ENCODE measurements at regions not wholly inside any gene's neighbourhood (a gene's known extent, or its start where the extent isn't known, plus 50 kb on each side); places are given as distances from the start of the nearest gene placed in this dataset.

GRCh38 chr10:9209105-9209798 is 1154.8 kb downstream of the GATA3 start:
- H3K4me1 Mint-ChIP-seq = peaks cover 9% of the 10 kb centered on the region
- DNase-seq (peak; percentile 85), ATAC-seq (peak; percentile 53)
- no peak overlapping the region for H3K27ac Mint-ChIP-seq
- no peaks in the 10 kb centered on the region for H3K36me3 Mint-ChIP-seq (ENCODE audit: low read depth)
- no peak overlapping the region for H3K4me3 Mint-ChIP-seq
- H3K9me3 Mint-ChIP-seq (ENCODE audit: low read depth) = no peaks in the 10 kb centered on the region
- intact Hi-C loops (cut with DNase I, micrococcal nuclease) = loop anchor here (1.0 to 10.0 kb wide), 9 partner anchors 93 to 1454 kb away; no protein-coding TSS in a partner anchor
- POLR2A ChIA-PET = no interaction called here
- H3K27me3 Mint-ChIP-seq = peaks cover 5% of the 10 kb centered on the region
- CTCF ChIA-PET = interaction anchor here (0.6 to 1.7 kb wide), 15 partner anchors 11 to 1337 kb away, joined by 3 to 6 read pairs (median 3); no protein-coding TSS in a partner anchor

- no peaks in the 10 kb centered on the region for H3K9me3 Mint-ChIP-seq (ENCODE audit: low read depth)
- intact Hi-C loops (cut with DNase I, micrococcal nuclease) = no loop called here
- ATAC-seq (no peak), DNase-seq (no peak)
- ChIA-PET CTCF (no interaction called here), POLR2A (no interaction called here)
- peaks cover 8% of the 10 kb centered on the region for H3K27me3 Mint-ChIP-seq
- peaks cover 9% of the 10 kb centered on the region for H3K4me1 Mint-ChIP-seq
- no peaks in the 10 kb centered on the region for H3K36me3 Mint-ChIP-seq (ENCODE audit: low read depth)
- no peak overlapping the region for H3K4me3 Mint-ChIP-seq
- H3K27ac Mint-ChIP-seq = no peak overlapping the region
Measured at GRCh38 chr10:9211228-9211627, 1156.7 kb downstream of the GATA3 start.

GRCh38 chr10:9214618-9215017 is 1160.1 kb downstream of the GATA3 start:
- Mint-ChIP-seq H3K9me3 (ENCODE audit: low read depth) (no peaks in the 10 kb centered on the region), H3K4me3 (no peak overlapping the region), H3K36me3 (ENCODE audit: low read depth) (no peaks in the 10 kb centered on the region), H3K4me1 (peaks cover 3% of the 10 kb centered on the region), H3K27ac (no peak overlapping the region), H3K27me3 (peaks cover 14% of the 10 kb centered on the region)
- ChIA-PET CTCF (no interaction called here), POLR2A (no interaction called here)
- ATAC-seq (no peak), DNase-seq (no peak)
- intact Hi-C loops (cut with DNase I, micrococcal nuclease) = no loop called here

GRCh38 chr10:9215121-9215520 is 1160.6 kb downstream of the GATA3 start:
- DNase-seq (no peak), ATAC-seq (no peak)
- peaks cover 14% of the 10 kb centered on the region for H3K27me3 Mint-ChIP-seq
- CTCF ChIA-PET = no interaction called here
- no peak overlapping the region for H3K27ac Mint-ChIP-seq
- intact Hi-C loops (cut with DNase I, micrococcal nuclease) = no loop called here
- H3K9me3 Mint-ChIP-seq (ENCODE audit: low read depth) = no peaks in the 10 kb centered on the region
- POLR2A ChIA-PET = no interaction called here
- no peaks in the 10 kb centered on the region for H3K36me3 Mint-ChIP-seq (ENCODE audit: low read depth)
- H3K4me1 Mint-ChIP-seq = peaks cover 3% of the 10 kb centered on the region
- H3K4me3 Mint-ChIP-seq = no peak overlapping the region

- POLR2A ChIA-PET = no interaction called here
- H3K4me1 Mint-ChIP-seq = peaks cover 3% of the 10 kb centered on the region
- intact Hi-C loops (cut with DNase I, micrococcal nuclease) = no loop called here
- ATAC-seq (no peak), DNase-seq (no peak)
- H3K9me3 Mint-ChIP-seq (ENCODE audit: low read depth) = no peaks in the 10 kb centered on the region
- H3K27me3 Mint-ChIP-seq = peaks cover 10% of the 10 kb centered on the region
- no peak overlapping the region for H3K27ac Mint-ChIP-seq
- no peak overlapping the region for H3K4me3 Mint-ChIP-seq
- H3K36me3 Mint-ChIP-seq (ENCODE audit: low read depth) = no peaks in the 10 kb centered on the region
- CTCF ChIA-PET = interaction anchor here (0.7 kb wide), 1 partner anchor 18 kb away, joined by 3 read pairs; no protein-coding TSS in a partner anchor
Measured at GRCh38 chr10:9219860-9220259, 1165.4 kb downstream of the GATA3 start.

GRCh38 chr10:9222917-9223316 is 1168.4 kb downstream of the GATA3 start:
- no peaks in the 10 kb centered on the region for H3K36me3 Mint-ChIP-seq (ENCODE audit: low read depth)
- H3K4me1 Mint-ChIP-seq = peaks cover 3% of the 10 kb centered on the region
- no peak for ATAC-seq
- no peak for DNase-seq
- H3K27ac Mint-ChIP-seq = no peak overlapping the region
- POLR2A ChIA-PET = no interaction called here
- intact Hi-C loops (cut with DNase I, micrococcal nuclease) = no loop called here
- H3K27me3 Mint-ChIP-seq = peaks cover 10% of the 10 kb centered on the region
- CTCF ChIA-PET = no interaction called here
- H3K4me3 Mint-ChIP-seq = no peak overlapping the region
- H3K9me3 Mint-ChIP-seq (ENCODE audit: low read depth) = no peaks in the 10 kb centered on the region

GRCh38 chr10:9227679-9228365 is 1173.3 kb downstream of the GATA3 start:
- Mint-ChIP-seq H3K27me3 (peaks cover 25% of the 10 kb centered on the region), H3K36me3 (ENCODE audit: low read depth) (no peaks in the 10 kb centered on the region), H3K4me3 (no peak overlapping the region), H3K9me3 (ENCODE audit: low read depth) (no peaks in the 10 kb centered on the region), H3K4me1 (peaks cover 35% of the 10 kb centered on the region), H3K27ac (no peak overlapping the region)
- ChIA-PET CTCF (no interaction called here), POLR2A (no interaction called here)
- ATAC-seq (no peak), DNase-seq (no peak)
- intact Hi-C loops (cut with DNase I, micrococcal nuclease) = no loop called here

GRCh38 chr10:9228771-9229170 is 1174.3 kb downstream of the GATA3 start:
- H3K4me1 Mint-ChIP-seq = peaks cover 35% of the 10 kb centered on the region
- POLR2A ChIA-PET = no interaction called here
- no peak overlapping the region for H3K27ac Mint-ChIP-seq
- CTCF ChIA-PET = interaction anchor here (0.9 kb wide), 1 partner anchor 20 kb away, joined by 3 read pairs; no protein-coding TSS in a partner anchor
- DNase-seq = no peak
- H3K27me3 Mint-ChIP-seq = peaks cover 25% of the 10 kb centered on the region
- H3K36me3 Mint-ChIP-seq (ENCODE audit: low read depth) = no peaks in the 10 kb centered on the region
- H3K4me3 Mint-ChIP-seq = no peak overlapping the region
- ATAC-seq = no peak
- H3K9me3 Mint-ChIP-seq (ENCODE audit: low read depth) = no peaks in the 10 kb centered on the region
- intact Hi-C loops (cut with DNase I, micrococcal nuclease) = no loop called here

- H3K36me3 Mint-ChIP-seq (ENCODE audit: low read depth) = no peaks in the 10 kb centered on the region
- CTCF ChIA-PET = interaction anchor here (0.9 kb wide), 1 partner anchor 21 kb away, joined by 3 read pairs; no protein-coding TSS in a partner anchor
- H3K4me1 Mint-ChIP-seq = peaks cover 35% of the 10 kb centered on the region
- no peak overlapping the region for H3K27ac Mint-ChIP-seq
- ATAC-seq (peak; percentile 78), DNase-seq (peak; percentile 20)
- H3K9me3 Mint-ChIP-seq (ENCODE audit: low read depth) = no peaks in the 10 kb centered on the region
- POLR2A ChIA-PET = interaction anchor here (0.7 kb wide), 1 partner anchor 1892 kb away, joined by 3 read pairs; no protein-coding TSS in a partner anchor
- H3K27me3 Mint-ChIP-seq = peaks cover 26% of the 10 kb centered on the region
- H3K4me3 Mint-ChIP-seq = peak overlapping the region; percentile 13
- intact Hi-C loops (cut with DNase I, micrococcal nuclease) = loop anchor here in 1 of 2 experiments (5.0 kb wide), 1 partner anchor 73 kb away; no protein-coding TSS in a partner anchor
Measured at GRCh38 chr10:9229702-9230244, 1175.3 kb downstream of the GATA3 start.

- Mint-ChIP-seq H3K9me3 (ENCODE audit: low read depth) (no peaks in the 10 kb centered on the region), H3K27ac (no peak overlapping the region), H3K4me1 (peaks cover 35% of the 10 kb centered on the region), H3K36me3 (ENCODE audit: low read depth) (no peaks in the 10 kb centered on the region), H3K4me3 (no peak overlapping the region), H3K27me3 (peaks cover 28% of the 10 kb centered on the region)
- no peak for DNase-seq
- ATAC-seq = no peak
- ChIA-PET CTCF (no interaction called here), POLR2A (interaction anchor here (0.7 kb wide), 1 partner anchor 1893 kb away, joined by 3 read pairs; no protein-coding TSS in a partner anchor)
- intact Hi-C loops (cut with DNase I, micrococcal nuclease) = loop anchor here in 1 of 2 experiments (5.0 kb wide), 1 partner anchor 72 kb away; no protein-coding TSS in a partner anchor
Measured at GRCh38 chr10:9230625-9231024, 1176.1 kb downstream of the GATA3 start.

GRCh38 chr10:9234191-9234590 is 1179.7 kb downstream of the GATA3 start:
- Mint-ChIP-seq H3K27ac (no peak overlapping the region), H3K4me1 (peaks cover 30% of the 10 kb centered on the region), H3K9me3 (ENCODE audit: low read depth) (no peaks in the 10 kb centered on the region), H3K4me3 (no peak overlapping the region), H3K27me3 (peaks cover 25% of the 10 kb centered on the region), H3K36me3 (ENCODE audit: low read depth) (no peaks in the 10 kb centered on the region)
- ChIA-PET CTCF (no interaction called here), POLR2A (no interaction called here)
- ATAC-seq (no peak), DNase-seq (no peak)
- intact Hi-C loops (cut with DNase I, micrococcal nuclease) = loop anchor here in 1 of 2 experiments (5.0 kb wide), 1 partner anchor 68 kb away; no protein-coding TSS in a partner anchor
